ENCODE measurements at regions not wholly inside any gene's neighbourhood (a gene's known extent, or its start where the extent isn't known, plus 50 kb on each side); places are given as distances from the start of the nearest gene placed in this dataset.

- no peak for DNase-seq (ENCODE audit: low spot score)
These were observed 51.3 kb upstream of the KCNA1 start for GRCh38 chr12:4858386-4858785.

- DNase-seq (ENCODE audit: low spot score), result no peak
These were observed 50.1 kb upstream of the KCNA1 start for GRCh38 chr12:4859478-4860210.

Measured in kidney capillary endothelial cell (primary cell).